ENCODE measurements at regions not wholly inside any gene's neighbourhood (a gene's known extent, or its start where the extent isn't known, plus 50 kb on each side); places are given as distances from the start of the nearest gene placed in this dataset.

DNA sequence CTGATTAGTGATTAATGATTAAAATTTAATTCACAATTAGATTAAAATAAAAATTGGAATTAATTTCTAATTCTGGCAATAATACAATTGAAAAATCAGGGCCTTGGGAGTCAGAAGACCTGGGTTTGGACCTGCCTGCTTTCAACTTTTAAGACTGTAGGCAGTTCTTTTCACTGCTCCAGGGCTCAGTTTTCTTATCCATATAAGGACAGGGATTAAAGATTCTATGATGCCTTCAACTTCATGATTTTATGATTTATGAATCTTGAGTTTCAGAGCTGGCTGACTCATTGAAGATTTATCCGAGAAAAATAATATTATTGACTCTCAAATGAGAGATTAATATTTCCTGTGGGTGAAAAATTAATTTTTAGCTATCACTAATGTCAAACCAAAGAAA lies 208.6 kb upstream of the ANKH start:
- no peak overlapping the region for H3K4me3 ChIP-seq (ENCODE audit: control insufficient read depth, low read depth, low read length)
- no peak for DNase-seq (ENCODE audit: low read depth)
- TF ChIP-seq, protein P1, sequence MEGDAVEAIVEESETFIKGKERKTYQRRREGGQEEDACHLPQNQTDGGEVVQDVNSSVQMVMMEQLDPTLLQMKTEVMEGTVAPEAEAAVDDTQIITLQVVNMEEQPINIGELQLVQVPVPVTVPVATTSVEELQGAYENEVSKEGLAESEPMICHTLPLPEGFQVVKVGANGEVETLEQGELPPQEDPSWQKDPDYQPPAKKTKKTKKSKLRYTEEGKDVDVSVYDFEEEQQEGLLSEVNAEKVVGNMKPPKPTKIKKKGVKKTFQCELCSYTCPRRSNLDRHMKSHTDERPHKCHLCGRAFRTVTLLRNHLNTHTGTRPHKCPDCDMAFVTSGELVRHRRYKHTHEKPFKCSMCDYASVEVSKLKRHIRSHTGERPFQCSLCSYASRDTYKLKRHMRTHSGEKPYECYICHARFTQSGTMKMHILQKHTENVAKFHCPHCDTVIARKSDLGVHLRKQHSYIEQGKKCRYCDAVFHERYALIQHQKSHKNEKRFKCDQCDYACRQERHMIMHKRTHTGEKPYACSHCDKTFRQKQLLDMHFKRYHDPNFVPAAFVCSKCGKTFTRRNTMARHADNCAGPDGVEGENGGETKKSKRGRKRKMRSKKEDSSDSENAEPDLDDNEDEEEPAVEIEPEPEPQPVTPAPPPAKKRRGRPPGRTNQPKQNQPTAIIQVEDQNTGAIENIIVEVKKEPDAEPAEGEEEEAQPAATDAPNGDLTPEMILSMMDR (conservative IDR thresholded peaks at IDR 0.05; ENCODE audit: control insufficient read depth, insufficient read depth, low read depth, low read length): no peak

- TF ChIP-seq, protein P1 (conservative IDR thresholded peaks at IDR 0.05; ENCODE audit: control insufficient read depth, insufficient read depth, low read depth, low read length): no peak
- no peak overlapping the region for H3K4me3 ChIP-seq (ENCODE audit: control insufficient read depth, low read depth, low read length)
- no peak for DNase-seq (ENCODE audit: low read depth)
Measured at GRCh38 chr5:15079566-15079965, 208.0 kb upstream of the ANKH start.

DNA sequence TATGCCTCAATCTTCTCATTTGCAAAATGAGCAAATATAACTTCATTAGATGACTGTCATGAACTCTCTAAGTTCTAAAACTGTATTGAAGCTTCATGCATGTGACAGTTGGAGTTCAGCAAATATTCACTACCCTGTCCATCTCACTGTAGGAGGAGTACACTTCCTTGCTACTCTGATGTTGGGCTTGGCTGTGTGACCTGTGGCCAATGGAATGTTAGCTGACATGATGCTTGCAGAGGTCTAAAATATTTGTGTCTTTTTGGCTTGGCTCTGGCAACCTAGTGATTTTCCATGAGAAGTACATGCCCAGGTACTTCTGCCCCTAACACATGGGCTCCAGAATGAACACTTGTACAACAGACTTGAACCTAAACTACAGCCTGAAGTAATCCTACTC lies 203.1 kb upstream of the ANKH start:
- H3K4me3 ChIP-seq (ENCODE audit: control insufficient read depth, low read depth, low read length): no peak overlapping the region
- DNase-seq (ENCODE audit: low read depth): no peak
- TF ChIP-seq, protein P1 (conservative IDR thresholded peaks at IDR 0.05; ENCODE audit: control insufficient read depth, insufficient read depth, low read depth, low read length): no peak

GRCh38 chr5:15073453-15073852 lies 201.9 kb upstream of the ANKH start:
- TF ChIP-seq, protein P1 (conservative IDR thresholded peaks at IDR 0.05; ENCODE audit: control insufficient read depth, insufficient read depth, low read depth, low read length): no peak

DNA sequence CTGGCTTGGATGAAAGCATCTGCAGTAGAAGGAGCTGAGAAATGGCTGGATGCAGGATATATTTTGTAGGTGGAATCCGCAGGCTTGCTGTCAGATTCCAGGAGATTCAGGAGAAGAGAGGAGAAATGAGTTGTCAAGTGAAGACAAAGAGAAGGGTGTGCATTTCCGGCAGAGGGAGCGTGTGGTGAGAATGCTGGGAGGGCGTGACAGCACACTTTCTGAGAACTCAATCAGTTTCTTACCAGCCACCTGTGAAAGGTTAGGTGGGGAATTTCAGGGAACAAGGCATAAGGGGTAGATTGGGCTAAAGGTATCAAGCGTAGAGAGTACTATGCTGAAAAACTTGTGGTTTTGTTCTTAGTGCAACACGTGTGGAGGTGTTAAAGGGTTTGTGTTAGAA lies 199.3 kb upstream of the ANKH start:
- no peak overlapping the region for H3K4me3 ChIP-seq (ENCODE audit: control insufficient read depth, low read depth, low read length)
- TF ChIP-seq, protein P1 (conservative IDR thresholded peaks at IDR 0.05; ENCODE audit: control insufficient read depth, insufficient read depth, low read depth, low read length): no peak
- DNase-seq (ENCODE audit: low read depth): no peak

More at GRCh38 chr5:15073453-15073852, 201.9 kb upstream of the ANKH start:
- no peak for DNase-seq (ENCODE audit: low read depth)
- no peak overlapping the region for H3K4me3 ChIP-seq (ENCODE audit: control insufficient read depth, low read depth, low read length)

DNA sequence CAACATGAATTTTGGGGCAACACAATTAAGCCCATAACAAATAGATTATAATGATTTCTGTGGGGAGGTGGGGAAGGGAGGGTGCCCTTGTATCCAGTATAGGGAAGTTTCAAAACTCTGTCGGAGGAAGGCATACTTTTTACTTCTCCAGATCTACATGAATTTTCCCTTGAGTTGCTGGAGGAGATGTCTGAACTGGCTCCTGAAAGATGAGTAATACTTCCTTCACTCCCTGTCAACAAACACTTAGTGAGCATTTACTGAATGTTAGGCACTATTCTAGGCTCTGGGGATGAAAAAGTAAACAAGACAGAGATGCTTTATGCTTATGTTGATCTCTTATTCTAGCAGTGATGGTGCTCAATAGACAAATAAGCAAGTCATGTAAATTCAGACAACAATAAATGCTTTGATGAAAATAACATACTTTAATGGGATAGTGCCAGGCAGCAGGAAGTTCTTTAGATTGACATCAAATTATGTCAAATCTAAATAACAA lies 197.9 kb upstream of the ANKH start:
- TF ChIP-seq, protein P1 (conservative IDR thresholded peaks at IDR 0.05; ENCODE audit: control insufficient read depth, insufficient read depth, low read depth, low read length): no peak
- H3K4me3 ChIP-seq (ENCODE audit: control insufficient read depth, low read depth, low read length): no peak overlapping the region
- no peak for DNase-seq (ENCODE audit: low read depth)

DNA sequence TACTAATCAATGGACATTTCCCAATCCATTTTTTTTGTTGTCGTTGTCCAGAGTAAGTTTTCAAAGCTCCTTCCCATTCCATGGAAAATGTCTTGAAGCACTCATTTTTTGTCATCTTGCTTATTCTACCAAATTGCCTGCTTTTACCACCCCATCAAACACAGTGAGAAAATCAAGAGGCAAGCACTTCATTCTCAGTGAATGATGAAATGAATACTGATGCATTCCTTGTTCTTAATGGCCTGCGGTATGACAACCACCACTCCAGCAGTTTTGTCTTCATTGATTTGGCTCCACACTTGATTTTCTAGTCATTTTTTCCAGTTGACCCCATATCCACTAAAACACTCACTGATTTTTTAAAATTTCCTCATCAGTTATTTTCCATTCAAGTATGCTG lies 193.5 kb upstream of the ANKH start:
- TF ChIP-seq, protein P1 (conservative IDR thresholded peaks at IDR 0.05; ENCODE audit: control insufficient read depth, insufficient read depth, low read depth, low read length): no peak
- no peak for DNase-seq (ENCODE audit: low read depth)
- no peak overlapping the region for H3K4me3 ChIP-seq (ENCODE audit: control insufficient read depth, low read depth, low read length)

Measured in fibroblast of mammary gland (primary cell).